Astrocyte (in vitro differentiated cells and primary cell): ENCODE measurements at regions not wholly inside any gene's neighbourhood (a gene's known extent, or its start where the extent isn't known, plus 50 kb on each side); places are given as distances from the start of the nearest gene placed in this dataset.

Source experiments
- EZH2 ChIP-seq: IDR thresholded peaks from 2 replicates; pipeline ENCODE4 v1.6.1; 2012; ENCODE audit warnings: mild to moderate bottlenecking, low read length, inconsistent platforms; ENCODE audit not compliant: insufficient read depth
- TF ChIP-seq, protein P1 (sequence below): IDR thresholded peaks from 2 replicates; pipeline ENCODE4 v1.5.1; 2011; ENCODE audit warnings: low read depth, mild to moderate bottlenecking, inconsistent platforms, low read length, moderate library complexity; ENCODE audit not compliant: insufficient read depth

DNA sequence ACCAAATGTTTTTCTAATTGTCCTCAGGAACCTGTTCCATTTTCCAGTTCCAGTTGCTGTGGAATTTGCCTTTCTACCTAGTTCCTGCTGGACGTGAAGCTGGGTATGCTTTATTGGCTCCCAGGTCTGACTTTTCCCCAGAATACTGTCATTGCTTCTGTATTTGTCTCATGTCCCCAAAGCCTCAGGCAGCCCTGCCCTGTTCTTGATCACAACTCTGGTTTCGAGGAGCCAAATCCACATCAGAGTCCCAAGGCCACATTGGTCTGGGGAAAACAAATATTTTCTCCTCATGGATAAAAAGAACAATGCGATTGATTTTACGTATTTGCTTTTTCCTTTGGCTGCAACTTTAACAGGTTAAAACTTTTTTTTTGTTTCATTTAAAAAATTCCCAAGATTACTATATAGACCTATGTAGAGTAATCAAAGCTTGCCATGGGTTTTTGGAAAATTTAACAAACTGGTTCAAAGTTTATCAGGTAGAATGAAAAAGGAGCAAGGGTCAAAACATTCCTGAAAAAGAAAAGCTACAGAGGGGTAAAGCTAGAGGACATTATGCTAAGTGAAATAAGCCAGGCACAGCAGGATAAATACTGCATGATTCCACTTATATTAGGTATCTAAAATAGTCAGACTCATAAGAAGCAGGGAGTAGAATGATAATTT, 85.2 kb downstream of the MDH1 start:
- TF ChIP-seq, protein P1, sequence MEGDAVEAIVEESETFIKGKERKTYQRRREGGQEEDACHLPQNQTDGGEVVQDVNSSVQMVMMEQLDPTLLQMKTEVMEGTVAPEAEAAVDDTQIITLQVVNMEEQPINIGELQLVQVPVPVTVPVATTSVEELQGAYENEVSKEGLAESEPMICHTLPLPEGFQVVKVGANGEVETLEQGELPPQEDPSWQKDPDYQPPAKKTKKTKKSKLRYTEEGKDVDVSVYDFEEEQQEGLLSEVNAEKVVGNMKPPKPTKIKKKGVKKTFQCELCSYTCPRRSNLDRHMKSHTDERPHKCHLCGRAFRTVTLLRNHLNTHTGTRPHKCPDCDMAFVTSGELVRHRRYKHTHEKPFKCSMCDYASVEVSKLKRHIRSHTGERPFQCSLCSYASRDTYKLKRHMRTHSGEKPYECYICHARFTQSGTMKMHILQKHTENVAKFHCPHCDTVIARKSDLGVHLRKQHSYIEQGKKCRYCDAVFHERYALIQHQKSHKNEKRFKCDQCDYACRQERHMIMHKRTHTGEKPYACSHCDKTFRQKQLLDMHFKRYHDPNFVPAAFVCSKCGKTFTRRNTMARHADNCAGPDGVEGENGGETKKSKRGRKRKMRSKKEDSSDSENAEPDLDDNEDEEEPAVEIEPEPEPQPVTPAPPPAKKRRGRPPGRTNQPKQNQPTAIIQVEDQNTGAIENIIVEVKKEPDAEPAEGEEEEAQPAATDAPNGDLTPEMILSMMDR, result no peak
- TF ChIP-seq EZH2, result no peak
